ENCODE measurements at regions not wholly inside any gene's neighbourhood (a gene's known extent, or its start where the extent isn't known, plus 50 kb on each side); places are given as distances from the start of the nearest gene placed in this dataset.

- no peak for TF ChIP-seq JUND (IDR thresholded peaks at IDR 0.05; ENCODE audit: low read depth)
- DNase-seq (ENCODE audit: low read depth in 1 of 2, low spot score in 1 of 2), result no peak
- in situ Hi-C loops (cut with HindIII; ENCODE audit: low pct_unique_long_range_greater_than_20kb, low sequenced_read_pairs), result no loop called here
Observed at GRCh38 chr2:175536059-175536458, 354.5 kb upstream of the ATP5MC3 start.

- no peak for TF ChIP-seq JUND (IDR thresholded peaks at IDR 0.05; ENCODE audit: low read depth)
Observed at GRCh38 chr2:175535631-175536030, 354.1 kb upstream of the ATP5MC3 start.

GRCh38 chr2:175525975-175526374 lies 344.5 kb upstream of the ATP5MC3 start:
- peak in 1 of 2 experiments; percentile 2 for DNase-seq (ENCODE audit: low read depth in 1 of 2, low spot score in 1 of 2)
- no peak for TF ChIP-seq JUND (IDR thresholded peaks at IDR 0.05; ENCODE audit: low read depth)
- in situ Hi-C loops (cut with HindIII; ENCODE audit: low pct_unique_long_range_greater_than_20kb, low sequenced_read_pairs), result no loop called here

More at GRCh38 chr2:175535631-175536030, 354.1 kb upstream of the ATP5MC3 start:
- in situ Hi-C loops (cut with HindIII; ENCODE audit: low pct_unique_long_range_greater_than_20kb, low sequenced_read_pairs), result no loop called here
- no peak for DNase-seq (ENCODE audit: low read depth in 1 of 2, low spot score in 1 of 2)

- DNase-seq (ENCODE audit: low read depth in 1 of 2, low spot score in 1 of 2), result no peak
- in situ Hi-C loops (cut with HindIII; ENCODE audit: low pct_unique_long_range_greater_than_20kb, low sequenced_read_pairs), result no loop called here
- no peak for TF ChIP-seq JUND (IDR thresholded peaks at IDR 0.05; ENCODE audit: low read depth)
Observed at GRCh38 chr2:175523001-175523400, 341.5 kb upstream of the ATP5MC3 start.

GRCh38 chr2:175518206-175518605 lies 336.7 kb upstream of the ATP5MC3 start:
- no peak for DNase-seq (ENCODE audit: low read depth in 1 of 2, low spot score in 1 of 2)
- in situ Hi-C loops (cut with HindIII; ENCODE audit: low pct_unique_long_range_greater_than_20kb, low sequenced_read_pairs), result no loop called here
- TF ChIP-seq JUND (IDR thresholded peaks at IDR 0.05; ENCODE audit: low read depth), result no peak

GRCh38 chr2:175516555-175516954 lies 335.0 kb upstream of the ATP5MC3 start:
- in situ Hi-C loops (cut with HindIII; ENCODE audit: low pct_unique_long_range_greater_than_20kb, low sequenced_read_pairs), result no loop called here
- DNase-seq (ENCODE audit: low read depth in 1 of 2, low spot score in 1 of 2), result no peak
- TF ChIP-seq JUND (IDR thresholded peaks at IDR 0.05; ENCODE audit: low read depth), result no peak

GRCh38 chr2:175500255-175500654 lies 318.7 kb upstream of the ATP5MC3 start:
- in situ Hi-C loops (cut with HindIII; ENCODE audit: low pct_unique_long_range_greater_than_20kb, low sequenced_read_pairs), result no loop called here
- no peak for DNase-seq (ENCODE audit: low read depth in 1 of 2, low spot score in 1 of 2)
- no peak for TF ChIP-seq JUND (IDR thresholded peaks at IDR 0.05; ENCODE audit: low read depth)

GRCh38 chr2:175490360-175490791 lies 308.9 kb upstream of the ATP5MC3 start:
- no peak for TF ChIP-seq JUND (IDR thresholded peaks at IDR 0.05; ENCODE audit: low read depth)
- DNase-seq (ENCODE audit: low read depth in 1 of 2, low spot score in 1 of 2), result no peak
- in situ Hi-C loops (cut with HindIII; ENCODE audit: low pct_unique_long_range_greater_than_20kb, low sequenced_read_pairs), result no loop called here

GRCh38 chr2:175478096-175478768 lies 296.7 kb upstream of the ATP5MC3 start:
- no peak for DNase-seq (ENCODE audit: low read depth in 1 of 2, low spot score in 1 of 2)
- in situ Hi-C loops (cut with HindIII; ENCODE audit: low pct_unique_long_range_greater_than_20kb, low sequenced_read_pairs), result no loop called here
- no peak for TF ChIP-seq JUND (IDR thresholded peaks at IDR 0.05; ENCODE audit: low read depth)

GRCh38 chr2:175476948-175477347 lies 295.4 kb upstream of the ATP5MC3 start:
- in situ Hi-C loops (cut with HindIII; ENCODE audit: low pct_unique_long_range_greater_than_20kb, low sequenced_read_pairs), result no loop called here
- no peak for DNase-seq (ENCODE audit: low read depth in 1 of 2, low spot score in 1 of 2)
- no peak for TF ChIP-seq JUND (IDR thresholded peaks at IDR 0.05; ENCODE audit: low read depth)

- no peak for TF ChIP-seq JUND (IDR thresholded peaks at IDR 0.05; ENCODE audit: low read depth)
- DNase-seq (ENCODE audit: low read depth in 1 of 2, low spot score in 1 of 2), result no peak
- in situ Hi-C loops (cut with HindIII; ENCODE audit: low pct_unique_long_range_greater_than_20kb, low sequenced_read_pairs), result no loop called here
Observed at GRCh38 chr2:175476374-175476773, 294.9 kb upstream of the ATP5MC3 start.

- DNase-seq (ENCODE audit: low read depth in 1 of 2, low spot score in 1 of 2), result no peak
- in situ Hi-C loops (cut with HindIII; ENCODE audit: low pct_unique_long_range_greater_than_20kb, low sequenced_read_pairs), result no loop called here
- TF ChIP-seq JUND (IDR thresholded peaks at IDR 0.05; ENCODE audit: low read depth), result no peak
Observed at GRCh38 chr2:175475130-175475529, 293.6 kb upstream of the ATP5MC3 start.

- TF ChIP-seq JUND (IDR thresholded peaks at IDR 0.05; ENCODE audit: low read depth), result no peak
- in situ Hi-C loops (cut with HindIII; ENCODE audit: low pct_unique_long_range_greater_than_20kb, low sequenced_read_pairs), result no loop called here
- DNase-seq (ENCODE audit: low read depth in 1 of 2, low spot score in 1 of 2), result no peak
Observed at GRCh38 chr2:175468431-175469098, 287.1 kb upstream of the ATP5MC3 start.

All from T47D (cell line).